H1 (cell line): ENCODE measurements at regions not wholly inside any gene's neighbourhood (a gene's known extent, or its start where the extent isn't known, plus 50 kb on each side); places are given as distances from the start of the nearest gene placed in this dataset.

Source experiments
- CTCF ChIA-PET: fragments of 300-600 bp; sonication (Branson Sonifier 250); formaldehyde crosslinking; loops from one replicate; lab custom pipeline; 2021; ENCODE audit not compliant: partially characterized antibody; lab: Charles Lee
- POLR2A ChIA-PET: fragments of 300-600 bp; sonication (Branson Sonifier 250); formaldehyde crosslinking; loops from one replicate; lab custom pipeline; 2021; ENCODE audit warnings: inconsistent platforms; ENCODE audit not compliant: partially characterized antibody; lab: Charles Lee
- DNase-seq, 2 experiments: peaks; one replicate each; pipeline versions ENCODE4 v3.0.0 to v3.0.0-alpha.2; 2010 to 2022; ENCODE audit warnings: low spot score in 2 of 2, low read depth in 1 of 2, mixed read lengths in 1 of 2
- FAIRE-seq: peaks from 2 replicates; lab custom pipeline; 2011; peaks lifted over from hg19 to GRCh38; lab: Jason Lieb, UNC
- H2AFZ ChIP-seq: 2 replicates; pipeline ENCODE4 v1.8.1; 2012; ENCODE audit warnings: low read length, inconsistent platforms
- H2AK5ac ChIP-seq: 2 replicates; pipeline ENCODE4 v1.6.1; 2013; ENCODE audit warnings: low read depth, low read length
- H2BK120ac ChIP-seq: replicated peaks from 2 replicates; pipeline ENCODE3; 2013; ENCODE audit warnings: low read depth, low read length, inconsistent platforms
- H2BK12ac ChIP-seq: 2 replicates; pipeline ENCODE4 v1.6.1; 2013; ENCODE audit warnings: low read depth, low read length
- H2BK15ac ChIP-seq: 2 replicates; pipeline ENCODE4 v1.6.1; 2013; ENCODE audit warnings: low read length
- H2BK20ac ChIP-seq: 2 replicates; pipeline ENCODE4 v1.6.1; 2013; ENCODE audit warnings: low read length
- H2BK5ac ChIP-seq: 2 replicates; pipeline ENCODE4 v1.6.1; 2013; ENCODE audit warnings: low read depth, low read length
- H3K14ac ChIP-seq: 2 replicates; pipeline ENCODE4 v1.6.1; 2013; ENCODE audit warnings: inconsistent platforms; ENCODE audit not compliant: insufficient read length
- H3K18ac ChIP-seq: 2 replicates; pipeline ENCODE4 v1.6.1; 2013; ENCODE audit warnings: low read length; ENCODE audit errors: extremely low read depth
- H3K23ac ChIP-seq: 2 replicates; pipeline ENCODE4 v1.6.1; 2013; ENCODE audit warnings: inconsistent platforms; ENCODE audit not compliant: insufficient read length
- H3K23me2 ChIP-seq: 2 replicates; pipeline ENCODE4 v1.6.1; 2013; ENCODE audit warnings: low read depth, low read length
- H3K27ac ChIP-seq: 2 replicates; pipeline ENCODE4 v1.6.1; 2011; ENCODE audit warnings: low read depth, low read length, inconsistent platforms
- H3K27me3 ChIP-seq, 4 experiments: replicated peaks in 1 of 4; 1 replicate in 1 of 4; 2 replicates in 3 of 4; pipeline versions ENCODE4 v1.6.1 to v1.8.1; 2011 to 2013; ENCODE audit warnings: low read length in 3 of 4, mild to moderate bottlenecking in 3 of 4, inconsistent platforms in 2 of 4, mixed read lengths in 2 of 4, moderate library complexity in 1 of 4; ENCODE audit not compliant: control insufficient read depth in 3 of 4, insufficient read depth in 3 of 4; ENCODE audit errors: extremely low read depth in 1 of 4
- H3K36me3 ChIP-seq, 4 experiments: 2 replicates each; pipeline versions ENCODE4 v1.6.1 to v1.8.1; 2011 to 2013; ENCODE audit warnings: mild to moderate bottlenecking in 4 of 4, low read length in 3 of 4, moderate library complexity in 2 of 4, control low read depth in 1 of 4, inconsistent platforms in 1 of 4; ENCODE audit not compliant: insufficient read depth in 4 of 4, control insufficient read depth in 2 of 4
- H3K4ac ChIP-seq: replicated peaks from 2 replicates; pipeline ENCODE3; 2013; ENCODE audit warnings: low read length, low read depth, mixed read lengths, inconsistent platforms; ENCODE audit not compliant: insufficient read length
- H3K4me1 ChIP-seq, 4 experiments: replicated peaks in 1 of 4; 1 replicate in 1 of 4; 2 replicates in 3 of 4; pipeline versions ENCODE4 v1.6.1 to v1.8.1; 2011 to 2013; ENCODE audit warnings: low read length in 3 of 4, inconsistent platforms in 2 of 4, mixed read lengths in 1 of 4; ENCODE audit not compliant: insufficient read depth in 4 of 4, control insufficient read depth in 3 of 4
- H3K4me2 ChIP-seq, 2 experiments: 2 replicates each; pipeline versions ENCODE4 v1.6.1 to v1.8.1; 2011 to 2013; ENCODE audit warnings: low read depth in 2 of 2, low read length in 2 of 2, control low read depth in 1 of 2, inconsistent platforms in 1 of 2, mild to moderate bottlenecking in 1 of 2; ENCODE audit not compliant: insufficient read depth in 1 of 2
- H3K4me3 ChIP-seq, 4 experiments: fragments of 200-600, 300-600 bp in 1 of 4; sonication (generic), shearing (Covaris generic), sonication (Bioruptor Twin) in 1 of 4; 2 replicates each; pipeline versions ENCODE4 v1.5.1 to v1.8.1; 2011 to 2016; ENCODE audit warnings: low read length in 4 of 4, low read depth in 3 of 4, control low read depth in 2 of 4, inconsistent platforms in 2 of 4, mild to moderate bottlenecking in 2 of 4, mixed read lengths in 1 of 4, moderate library complexity in 1 of 4; ENCODE audit not compliant: insufficient read depth in 2 of 4; ENCODE audit errors: extremely low read depth in 1 of 4
- H3K56ac ChIP-seq: replicated peaks from 2 replicates; pipeline ENCODE3; 2013; ENCODE audit warnings: low read depth, mild to moderate bottlenecking, mixed read lengths, low read length, inconsistent platforms; ENCODE audit not compliant: insufficient read length
- H3K79me1 ChIP-seq: 2 replicates; pipeline ENCODE4 v1.6.1; 2013; ENCODE audit warnings: low read depth, low read length, control low read depth
- H3K79me2 ChIP-seq, 2 experiments: 2 replicates each; pipeline versions ENCODE4 v1.6.1 to v1.8.1; 2012 to 2013; ENCODE audit warnings: low read length in 2 of 2, mild to moderate bottlenecking in 2 of 2, inconsistent platforms in 1 of 2; ENCODE audit not compliant: insufficient read depth in 2 of 2, control insufficient read depth in 1 of 2
- H3K9ac ChIP-seq, 4 experiments: replicated peaks in 1 of 4; 1 replicate in 1 of 4; 2 replicates in 3 of 4; pipeline versions ENCODE4 v1.6.1 to v1.8.1; 2011 to 2013; ENCODE audit warnings: low read depth in 3 of 4, low read length in 3 of 4, control low read depth in 2 of 4, mild to moderate bottlenecking in 2 of 4, moderate library complexity in 2 of 4, inconsistent platforms in 1 of 4; ENCODE audit errors: extremely low read depth in 1 of 4
- H3K9me3 ChIP-seq, 2 experiments: 2 replicates each; pipeline versions ENCODE4 v1.6.1 to v1.8.1; 2012 to 2013; ENCODE audit warnings: mild to moderate bottlenecking in 2 of 2, moderate library complexity in 2 of 2, control low read depth in 1 of 2, inconsistent platforms in 1 of 2, low read depth in 1 of 2, low read length in 1 of 2, mixed read lengths in 1 of 2; ENCODE audit not compliant: insufficient read depth in 2 of 2
- H4K20me1 ChIP-seq, 2 experiments: replicated peaks in 1 of 2; 2 replicates each; pipeline versions ENCODE3 to v1.8.1; 2011 to 2013; ENCODE audit warnings: inconsistent platforms in 2 of 2, low read length in 2 of 2, mild to moderate bottlenecking in 1 of 2; ENCODE audit not compliant: insufficient read depth in 2 of 2, control insufficient read depth in 1 of 2
- H4K5ac ChIP-seq: 2 replicates; pipeline ENCODE4 v1.6.1; 2013; ENCODE audit warnings: low read length, low read depth, mixed read lengths, inconsistent platforms; ENCODE audit not compliant: insufficient read length
- H4K8ac ChIP-seq: 2 replicates; pipeline ENCODE4 v1.8.0; 2013; ENCODE audit warnings: mild to moderate bottlenecking, moderate library complexity, low read length, inconsistent platforms; ENCODE audit not compliant: insufficient read depth; ENCODE audit errors: extremely low read depth
- H4K91ac ChIP-seq: replicated peaks from 2 replicates; pipeline ENCODE3; 2013; ENCODE audit warnings: low read length, mixed read lengths, inconsistent platforms; ENCODE audit not compliant: insufficient read length
- BACH1 ChIP-seq: IDR thresholded peaks from 2 replicates; pipeline ENCODE4 v1.6.1; 2012; ENCODE audit warnings: low read length, improper control_type of control experiment
- CHD1 ChIP-seq: IDR thresholded peaks from 2 replicates; pipeline ENCODE4 v1.6.1; 2012; ENCODE audit warnings: low read depth, low read length, improper control_type of control experiment
- CHD2 ChIP-seq: IDR thresholded peaks from 2 replicates; pipeline ENCODE4 v1.6.1; 2012; ENCODE audit warnings: low read length, improper control_type of control experiment
- GABPA ChIP-seq: IDR thresholded peaks from 2 replicates; pipeline ENCODE4 v1.6.1; 2011; ENCODE audit warnings: mild to moderate bottlenecking, low read length, moderate library complexity, borderline replicate concordance; ENCODE audit not compliant: insufficient read depth
- RBBP5 ChIP-seq: IDR thresholded peaks from 2 replicates; pipeline ENCODE4 v1.7.1; 2012; ENCODE audit warnings: low read depth, mild to moderate bottlenecking, inconsistent platforms, low read length, moderate library complexity, borderline replicate concordance
- ZNF274 ChIP-seq: IDR thresholded peaks from 2 replicates; pipeline ENCODE4 v1.7.0; 2012; ENCODE audit warnings: low read length, borderline replicate concordance; ENCODE audit errors: extremely low read depth
- TF ChIP-seq, protein P1 (sequence below): IDR thresholded peaks from 2 replicates; pipeline ENCODE4 v1.6.1; 2012; ENCODE audit warnings: inconsistent platforms

- H3K4ac ChIP-seq: no peak overlapping the region
- H3K23ac ChIP-seq: no peak overlapping the region
- no peaks in the 10 kb centered on the region for H3K79me1 ChIP-seq
- H3K4me1 ChIP-seq: no peaks in the 10 kb centered on the region
- no peak overlapping the region for H2BK15ac ChIP-seq
- no peak overlapping the region for H2BK20ac ChIP-seq
- H3K14ac ChIP-seq: no peak overlapping the region
- CTCF ChIA-PET: interaction anchor here (0.6 to 1.8 kb wide), 2 partner anchors 15 to 210 kb away, joined by 3 to 4 read pairs; no protein-coding TSS in a partner anchor
- no peak overlapping the region for H3K9ac ChIP-seq
- TF ChIP-seq RBBP5 (no peak), BACH1 (no peak), CHD1 (no peak), CHD2 (no peak), ZNF274 (no peak), GABPA (no peak)
- TF ChIP-seq, protein P1, sequence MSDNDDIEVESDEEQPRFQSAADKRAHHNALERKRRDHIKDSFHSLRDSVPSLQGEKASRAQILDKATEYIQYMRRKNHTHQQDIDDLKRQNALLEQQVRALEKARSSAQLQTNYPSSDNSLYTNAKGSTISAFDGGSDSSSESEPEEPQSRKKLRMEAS: no peak
- TF ChIP-seq, all 59 proteins: peak for 0
- H3K27me3 ChIP-seq: no peaks in the 10 kb centered on the region; a peak in 1 of 7 replicates
- no peaks in the 10 kb centered on the region for H3K79me2 ChIP-seq
- H3K23me2 ChIP-seq: no peaks in the 10 kb centered on the region
- H3K56ac ChIP-seq: no peak overlapping the region
- DNase-seq (no peak), FAIRE-seq (no peak)
- no peak overlapping the region for H4K8ac ChIP-seq
- no peak overlapping the region for H3K27ac ChIP-seq
- H3K18ac ChIP-seq: no peak overlapping the region
- H2BK120ac ChIP-seq: no peak overlapping the region
- H3K4me2 ChIP-seq: no peak overlapping the region
- H3K9me3 ChIP-seq: no peaks in the 10 kb centered on the region
- H3K36me3 ChIP-seq: no peaks in the 10 kb centered on the region
- H2BK5ac ChIP-seq: no peak overlapping the region
- H2AK5ac ChIP-seq: no peak overlapping the region
- H2AFZ ChIP-seq: no peak overlapping the region
- POLR2A ChIA-PET: no interaction called here
- H4K91ac ChIP-seq: no peak overlapping the region
- no peak overlapping the region for H4K5ac ChIP-seq
- H2BK12ac ChIP-seq: no peak overlapping the region
- H4K20me1 ChIP-seq: no peaks in the 10 kb centered on the region
- no peak overlapping the region for H3K4me3 ChIP-seq
These were observed 71.6 kb upstream of the LEF1 start for GRCh38 chr4:108240366-108240765.
